Gastroesophageal sphincter (tissue), 4 donors: ENCODE measurements at regions not wholly inside any gene's neighbourhood (a gene's known extent, or its start where the extent isn't known, plus 50 kb on each side); places are given as distances from the start of the nearest gene placed in this dataset.
A peak's percentile ranks its signal among the peaks of the same experiment; 100 is the strongest.

ENCODE experiments used
- ATAC-seq: fragments of 150-250 bp; one replicate; pipeline ENCODE4 v1.9.1; 2016; ENCODE audit warnings: mild to moderate bottlenecking, moderate library complexity
- H3K27ac ChIP-seq, 4 donors: fragments of 200-600 bp; sonication (generic) in 3 of 4; 1 replicate in 3 of 4; 2 replicates in 1 of 4; pipeline ENCODE4 v1.5.1; 2016 to 2019
- H3K27me3 ChIP-seq: fragments of 200-600 bp; sonication (generic); one replicate; pipeline ENCODE4 v1.5.1; 2019
- H3K36me3 ChIP-seq, 2 donors: fragments of 200-600 bp; sonication (generic); one replicate each; pipeline ENCODE4 v1.5.1; 2019; ENCODE audit warnings: control low read depth in 1 of 2
- H3K4me1 ChIP-seq, 3 donors: fragments of 200-600 bp; sonication (generic); 1 replicate in 2 of 3; 2 replicates in 1 of 3; pipeline ENCODE4 v1.5.1; 2016 to 2019; ENCODE audit warnings: control low read depth in 2 of 3
- H3K4me3 ChIP-seq, 2 donors: fragments of 200-600 bp; sonication (generic); one replicate each; pipeline ENCODE4 v1.5.1; 2019; ENCODE audit warnings: mild to moderate bottlenecking in 1 of 2, moderate library complexity in 1 of 2
- H3K9me3 ChIP-seq, 3 donors: fragments of 200-600 bp; sonication (generic); one replicate each; pipeline ENCODE4 v1.5.1; 2017 to 2019; ENCODE audit warnings: control low read depth in 2 of 3
- CTCF ChIP-seq, 4 experiments: fragments of 200-600 bp in 2 of 4; fragments of 450-650 bp in 2 of 4; sonication (generic) in 1 of 4; IDR thresholded peaks; one replicate each; pipeline ENCODE4 v1.5.1; 2017 to 2019; ENCODE audit warnings: antibody characterized with exemption in 4 of 4, mild to moderate bottlenecking in 2 of 4, moderate library complexity in 2 of 4
- EP300 ChIP-seq: sonication (generic); formaldehyde crosslinking; IDR thresholded peaks from one replicate; pipeline ENCODE4 v1.6.1; 2017; ENCODE audit warnings: antibody characterized with exemption, mild to moderate bottlenecking
- POLR2A ChIP-seq, 2 donors: fragments of 450-650 bp; IDR thresholded peaks; one replicate each; pipeline ENCODE4 v1.6.1; 2017; ENCODE audit warnings: antibody characterized with exemption in 2 of 2, mild to moderate bottlenecking in 2 of 2, moderate library complexity in 1 of 2
- POLR2AphosphoS5 ChIP-seq: sonication (generic); formaldehyde crosslinking; IDR thresholded peaks from one replicate; pipeline ENCODE4 v1.6.1; 2017; ENCODE audit warnings: antibody characterized with exemption
- WGBS, 2 donors: methylation state at CpG; one replicate each; pipeline ENCODE4 v1.1.5; 2018; ENCODE audit warnings: low coverage in 1 of 2; 5-methylcytosine and 5-hydroxymethylcytosine counted together

- no peaks in the 10 kb centered on the region for H3K36me3 ChIP-seq
- H3K9me3 ChIP-seq, result peaks cover 0 to 6% (median 0%) of the 10 kb centered on the region in 3 donors
- no peak for ATAC-seq
- no peaks in the 10 kb centered on the region for H3K27me3 ChIP-seq
- WGBS, 2 donors, result no CpG with 5 or more reads among the region's 1 CpG
- H3K27ac ChIP-seq, result no peak overlapping the region
- H3K4me3 ChIP-seq, result no peak overlapping the region
- H3K4me1 ChIP-seq, result no peaks in the 10 kb centered on the region
- TF ChIP-seq POLR2A (IDR thresholded peaks at IDR 0.05) (no peak), POLR2AphosphoS5 (no peak), EP300 (no peak), CTCF (IDR thresholded peaks at IDR 0.05) (no peak)
These were observed 282.9 kb upstream of the ZPLD1 start for GRCh38 chr3:102151935-102152334.

GRCh38 chr3:102156426-102156825 is 278.4 kb upstream of the ZPLD1 start:
- Histone ChIP-seq H3K36me3 (no peaks in the 10 kb centered on the region), H3K27me3 (no peaks in the 10 kb centered on the region), H3K27ac (peak overlapping the region in 1 of 4 donors; percentile 8), H3K4me3 (no peak overlapping the region), H3K4me1 (no peaks in the 10 kb centered on the region), H3K9me3 (peaks cover 0 to 6% (median 0%) of the 10 kb centered on the region in 3 donors)
- no peak for TF ChIP-seq CTCF (IDR thresholded peaks at IDR 0.05)
- no peak for TF ChIP-seq POLR2AphosphoS5
- TF ChIP-seq POLR2A (IDR thresholded peaks at IDR 0.05), result no peak
- no peak for TF ChIP-seq EP300
- WGBS, 2 donors, result 68 to 100% methylated on average over 1 to 2 of the region's 2 CpGs
- no peak for ATAC-seq

GRCh38 chr3:102158080-102158740 is 276.6 kb upstream of the ZPLD1 start:
- no peak overlapping the region for H3K27ac ChIP-seq
- ATAC-seq, result no peak
- H3K9me3 ChIP-seq, result no peaks in the 10 kb centered on the region
- WGBS, 2 donors, result 55 to 70% methylated on average over 3 of the region's 3 CpGs
- H3K4me3 ChIP-seq, result no peak overlapping the region
- H3K36me3 ChIP-seq, result no peaks in the 10 kb centered on the region
- peaks cover 5 to 7% (median 6%) of the 10 kb centered on the region in 3 donors for H3K4me1 ChIP-seq
- TF ChIP-seq POLR2A (IDR thresholded peaks at IDR 0.05), result no peak
- no peak for TF ChIP-seq EP300
- TF ChIP-seq POLR2AphosphoS5, result no peak
- TF ChIP-seq CTCF (IDR thresholded peaks at IDR 0.05), result no peak
- no peaks in the 10 kb centered on the region for H3K27me3 ChIP-seq

- peaks cover 9 to 11% (median 10%) of the 10 kb centered on the region in 3 donors for H3K4me1 ChIP-seq
- no peak for ATAC-seq
- H3K27ac ChIP-seq, result no peak overlapping the region
- no peaks in the 10 kb centered on the region for H3K9me3 ChIP-seq
- H3K36me3 ChIP-seq, result no peaks in the 10 kb centered on the region
- H3K4me3 ChIP-seq, result no peak overlapping the region
- no peaks in the 10 kb centered on the region for H3K27me3 ChIP-seq
- 100% methylated on average over 1 of the region's 1 CpG for WGBS, 2 donors
- no peak for TF ChIP-seq CTCF (IDR thresholded peaks at IDR 0.05)
- no peak for TF ChIP-seq EP300
- no peak for TF ChIP-seq POLR2A (IDR thresholded peaks at IDR 0.05)
- no peak for TF ChIP-seq POLR2AphosphoS5
These were observed 274.9 kb upstream of the ZPLD1 start for GRCh38 chr3:102159810-102160451.
